ENCODE measurements at regions not wholly inside any gene's neighbourhood (a gene's known extent, or its start where the extent isn't known, plus 50 kb on each side); places are given as distances from the start of the nearest gene placed in this dataset.

DNA sequence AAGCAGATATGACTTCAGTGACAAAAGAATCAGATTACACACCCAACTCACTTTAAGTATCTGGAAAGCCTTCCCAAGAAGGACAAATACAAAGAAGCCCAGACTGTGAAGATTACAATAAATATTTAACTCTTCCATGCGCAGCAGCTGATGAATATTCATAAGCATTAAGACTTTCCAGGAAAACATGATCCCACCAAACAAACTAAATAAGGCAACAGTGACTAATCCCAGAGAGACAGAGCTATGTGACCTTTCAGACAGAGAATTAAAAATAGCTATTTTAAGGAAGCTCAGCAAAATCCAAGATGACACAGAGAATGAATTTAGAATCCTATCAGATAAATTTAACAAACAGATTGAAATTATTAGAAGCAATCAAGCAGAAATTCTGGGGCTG, 108.2 kb upstream of the UBE2E3 start:
- Histone ChIP-seq H3K27me3 (no peaks in the 10 kb centered on the region), H3K4me1 (no peaks in the 10 kb centered on the region), H3K4me3 (no peak overlapping the region), H3K27ac (no peak overlapping the region), H3K9me3 (no peaks in the 10 kb centered on the region), H3K36me3 (no peaks in the 10 kb centered on the region)
- intact Hi-C loops (cut with DNase I) = no loop called here
- DNase-seq = no peak
- TF ChIP-seq, protein P1, sequence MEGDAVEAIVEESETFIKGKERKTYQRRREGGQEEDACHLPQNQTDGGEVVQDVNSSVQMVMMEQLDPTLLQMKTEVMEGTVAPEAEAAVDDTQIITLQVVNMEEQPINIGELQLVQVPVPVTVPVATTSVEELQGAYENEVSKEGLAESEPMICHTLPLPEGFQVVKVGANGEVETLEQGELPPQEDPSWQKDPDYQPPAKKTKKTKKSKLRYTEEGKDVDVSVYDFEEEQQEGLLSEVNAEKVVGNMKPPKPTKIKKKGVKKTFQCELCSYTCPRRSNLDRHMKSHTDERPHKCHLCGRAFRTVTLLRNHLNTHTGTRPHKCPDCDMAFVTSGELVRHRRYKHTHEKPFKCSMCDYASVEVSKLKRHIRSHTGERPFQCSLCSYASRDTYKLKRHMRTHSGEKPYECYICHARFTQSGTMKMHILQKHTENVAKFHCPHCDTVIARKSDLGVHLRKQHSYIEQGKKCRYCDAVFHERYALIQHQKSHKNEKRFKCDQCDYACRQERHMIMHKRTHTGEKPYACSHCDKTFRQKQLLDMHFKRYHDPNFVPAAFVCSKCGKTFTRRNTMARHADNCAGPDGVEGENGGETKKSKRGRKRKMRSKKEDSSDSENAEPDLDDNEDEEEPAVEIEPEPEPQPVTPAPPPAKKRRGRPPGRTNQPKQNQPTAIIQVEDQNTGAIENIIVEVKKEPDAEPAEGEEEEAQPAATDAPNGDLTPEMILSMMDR (IDR thresholded peaks at IDR 0.05) = no peak
- TF ChIP-seq POLR2A (IDR thresholded peaks at IDR 0.05) = no peak
- 75 to 90% methylated on average over 1 of the region's 1 CpG for WGBS, 2 donors

DNA sequence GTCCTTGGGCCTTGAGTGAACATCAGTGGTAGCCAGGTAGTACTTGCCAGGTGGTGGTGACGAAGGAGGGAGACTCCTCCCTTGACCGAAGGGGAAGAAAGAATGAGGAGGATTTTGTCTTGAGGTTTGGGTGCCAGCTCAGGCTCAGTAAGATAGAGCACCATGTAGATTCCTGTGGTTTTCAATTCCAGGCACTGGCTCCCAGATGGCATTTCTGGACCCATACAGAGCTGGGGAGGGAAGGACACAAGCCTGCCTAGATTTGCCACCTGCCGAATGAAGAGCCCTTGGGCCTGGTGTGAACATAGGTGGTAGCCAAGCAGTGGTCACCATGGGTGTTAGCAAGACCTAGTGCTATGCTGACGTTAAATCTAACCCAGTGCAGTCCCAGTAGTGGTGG, 108.8 kb upstream of the UBE2E3 start:
- DNase-seq = no peak
- intact Hi-C loops (cut with DNase I) = no loop called here
- 50 to 95% methylated on average over 3 of the region's 4 CpGs for WGBS, 2 donors

DNA sequence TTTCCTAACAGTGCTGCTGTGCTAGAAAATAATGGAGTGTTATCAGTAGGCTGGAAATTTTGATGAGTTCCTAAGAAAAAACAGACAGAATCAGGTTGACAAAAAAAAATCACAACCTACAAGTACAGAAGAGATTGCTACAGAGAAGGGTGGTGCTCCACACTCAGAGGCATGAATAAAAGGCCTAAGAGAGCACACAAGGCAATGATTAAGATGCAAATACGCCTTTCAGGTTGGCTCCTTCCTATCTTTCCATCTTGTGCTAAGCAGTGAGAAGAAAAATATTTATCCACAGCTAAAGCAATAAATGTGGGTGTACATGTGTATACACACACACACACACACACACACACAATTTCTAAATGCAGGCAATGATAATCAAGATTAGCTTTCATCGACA, 130.6 kb upstream of the UBE2E3 start:
- intact Hi-C loops (cut with DNase I) = no loop called here
- 86 to 89% methylated on average over 2 of the region's 2 CpGs for WGBS, 2 donors
- TF ChIP-seq POLR2A (IDR thresholded peaks at IDR 0.05) = no peak
- TF ChIP-seq, protein P1 (IDR thresholded peaks at IDR 0.05) = no peak
- Histone ChIP-seq H3K36me3 (no peaks in the 10 kb centered on the region), H3K4me3 (no peak overlapping the region), H3K4me1 (no peaks in the 10 kb centered on the region), H3K9me3 (no peaks in the 10 kb centered on the region), H3K27ac (no peak overlapping the region), H3K27me3 (no peaks in the 10 kb centered on the region)
- DNase-seq = no peak

More for the DNA sequence above, 108.8 kb upstream of the UBE2E3 start:
- TF ChIP-seq, protein P1 (IDR thresholded peaks at IDR 0.05) = no peak
- no peak for TF ChIP-seq POLR2A (IDR thresholded peaks at IDR 0.05)
- no peak overlapping the region for H3K27ac ChIP-seq
- H3K4me1 ChIP-seq = no peaks in the 10 kb centered on the region
- no peaks in the 10 kb centered on the region for H3K27me3 ChIP-seq
- no peaks in the 10 kb centered on the region for H3K9me3 ChIP-seq
- no peak overlapping the region for H3K4me3 ChIP-seq
- H3K36me3 ChIP-seq = no peaks in the 10 kb centered on the region

- TF ChIP-seq, protein P1 (IDR thresholded peaks at IDR 0.05) = no peak
- no peak for TF ChIP-seq POLR2A (IDR thresholded peaks at IDR 0.05)
- Histone ChIP-seq H3K4me1 (no peaks in the 10 kb centered on the region), H3K27me3 (peaks cover 0 to 5% (median 0%) of the 10 kb centered on the region in 4 donors), H3K27ac (no peak overlapping the region), H3K36me3 (no peaks in the 10 kb centered on the region), H3K4me3 (no peak overlapping the region), H3K9me3 (no peaks in the 10 kb centered on the region)
- no peak for DNase-seq
- intact Hi-C loops (cut with DNase I) = no loop called here
Observed at GRCh38 chr2:180848393-180848792, 132.0 kb upstream of the UBE2E3 start.

- 59 to 78% methylated on average over 3 of the region's 3 CpGs for WGBS, 2 donors
Observed at GRCh38 chr2:180846756-180847472, 133.5 kb upstream of the UBE2E3 start.

More at GRCh38 chr2:180846756-180847472, 133.5 kb upstream of the UBE2E3 start:
- Histone ChIP-seq H3K4me3 (no peak overlapping the region), H3K36me3 (no peaks in the 10 kb centered on the region), H3K27me3 (peaks cover 0 to 5% (median 0%) of the 10 kb centered on the region in 4 donors), H3K4me1 (no peaks in the 10 kb centered on the region), H3K9me3 (no peaks in the 10 kb centered on the region), H3K27ac (no peak overlapping the region)
- DNase-seq = no peak
- no peak for TF ChIP-seq POLR2A (IDR thresholded peaks at IDR 0.05)
- TF ChIP-seq, protein P1 (IDR thresholded peaks at IDR 0.05) = peak in 1 of 6 experiments; percentile 18
- intact Hi-C loops (cut with DNase I) = no loop called here
